ENCODE measurements at regions not wholly inside any gene's neighbourhood (a gene's known extent, or its start where the extent isn't known, plus 50 kb on each side); places are given as distances from the start of the nearest gene placed in this dataset.

GRCh38 chr16:74099530-74099929 is 197.1 kb upstream of the PSMD7 start:
- RAD21 ChIA-PET (ENCODE audit: unreplicated experiment): no interaction called here
- no peak overlapping the region for H3K4me3 ChIP-seq
- 41% methylated on average over 8 of the region's 8 CpGs for WGBS (ENCODE audit: insufficient coverage, insufficient replicate concordance, low lambda C conversion rate, missing lambda C conversion rate)

More at GRCh38 chr16:74099530-74099929, 197.1 kb upstream of the PSMD7 start:
- no peaks in the 10 kb centered on the region for H3K36me3 ChIP-seq (ENCODE audit: control insufficient read depth in 2 of 2, insufficient read depth in 2 of 2, low read length in 1 of 2)
- no peak for DNase-seq (ENCODE audit: low read depth, low spot score)
- H3K4me2 ChIP-seq (ENCODE audit: control insufficient read depth, insufficient read depth): no peak overlapping the region
- no peak for ATAC-seq
- in situ Hi-C loops (cut with MboI) (no loop called here), intact Hi-C loops (cut with micrococcal nuclease; ENCODE audit: unreplicated experiment) (no loop called here)
- no peaks in the 10 kb centered on the region for H3K4me1 ChIP-seq (ENCODE audit: control insufficient read depth, insufficient read depth, low read length)
- H3K9ac ChIP-seq (ENCODE audit: control insufficient read depth, insufficient read depth, low read length): no peak overlapping the region
- H4K20me1 ChIP-seq (ENCODE audit: control insufficient read depth, insufficient read depth): no peaks in the 10 kb centered on the region
- POLR2A ChIA-PET: no interaction called here
- no TSS peak for BruUV-seq (replicated peaks)
- no peak for TF ChIP-seq ESRRA (IDR thresholded peaks at IDR 0.05; ENCODE audit: low read length)
- TF ChIP-seq HDAC2 (IDR thresholded peaks at IDR 0.05): no peak
- no peak for TF ChIP-seq FOS (IDR thresholded peaks at IDR 0.05; ENCODE audit: borderline replicate concordance, extremely low read depth, insufficient read length)
- TF ChIP-seq CHD2 (IDR thresholded peaks at IDR 0.05; ENCODE audit: borderline replicate concordance, low read depth, low read length): no peak
- TF ChIP-seq ETV6 (conservative IDR thresholded peaks at IDR 0.05 in 1 of 2, IDR thresholded peaks at IDR 0.05 in 1 of 2; ENCODE audit: borderline replicate concordance in 1 of 2, low read depth in 1 of 2): no peak
- TF ChIP-seq RCOR1 (conservative IDR thresholded peaks at IDR 0.05; ENCODE audit: low read depth, low read length): no peak
- TF ChIP-seq PAX5 (IDR thresholded peaks at IDR 0.05; ENCODE audit: borderline replicate concordance, low read depth, low read length): no peak
- no peak for TF ChIP-seq SUPT20H (IDR thresholded peaks at IDR 0.05; ENCODE audit: borderline replicate concordance, control insufficient read depth, low read depth, low read length)
- TF ChIP-seq EED (IDR thresholded peaks at IDR 0.05; ENCODE audit: low read depth): no peak
- TF ChIP-seq SPI1 (IDR thresholded peaks at IDR 0.05; ENCODE audit: borderline replicate concordance, insufficient read depth, low read depth, low read length): no peak
- TF ChIP-seq, protein P1, sequence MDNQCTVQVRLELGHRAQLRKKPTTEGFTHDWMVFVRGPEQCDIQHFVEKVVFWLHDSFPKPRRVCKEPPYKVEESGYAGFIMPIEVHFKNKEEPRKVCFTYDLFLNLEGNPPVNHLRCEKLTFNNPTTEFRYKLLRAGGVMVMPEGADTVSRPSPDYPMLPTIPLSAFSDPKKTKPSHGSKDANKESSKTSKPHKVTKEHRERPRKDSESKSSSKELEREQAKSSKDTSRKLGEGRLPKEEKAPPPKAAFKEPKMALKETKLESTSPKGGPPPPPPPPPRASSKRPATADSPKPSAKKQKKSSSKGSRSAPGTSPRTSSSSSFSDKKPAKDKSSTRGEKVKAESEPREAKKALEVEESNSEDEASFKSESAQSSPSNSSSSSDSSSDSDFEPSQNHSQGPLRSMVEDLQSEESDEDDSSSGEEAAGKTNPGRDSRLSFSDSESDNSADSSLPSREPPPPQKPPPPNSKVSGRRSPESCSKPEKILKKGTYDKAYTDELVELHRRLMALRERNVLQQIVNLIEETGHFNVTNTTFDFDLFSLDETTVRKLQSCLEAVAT (IDR thresholded peaks at IDR 0.05): no peak
- no peak for TF ChIP-seq NR2F1 (conservative IDR thresholded peaks at IDR 0.05)
- TF ChIP-seq, protein P2, sequence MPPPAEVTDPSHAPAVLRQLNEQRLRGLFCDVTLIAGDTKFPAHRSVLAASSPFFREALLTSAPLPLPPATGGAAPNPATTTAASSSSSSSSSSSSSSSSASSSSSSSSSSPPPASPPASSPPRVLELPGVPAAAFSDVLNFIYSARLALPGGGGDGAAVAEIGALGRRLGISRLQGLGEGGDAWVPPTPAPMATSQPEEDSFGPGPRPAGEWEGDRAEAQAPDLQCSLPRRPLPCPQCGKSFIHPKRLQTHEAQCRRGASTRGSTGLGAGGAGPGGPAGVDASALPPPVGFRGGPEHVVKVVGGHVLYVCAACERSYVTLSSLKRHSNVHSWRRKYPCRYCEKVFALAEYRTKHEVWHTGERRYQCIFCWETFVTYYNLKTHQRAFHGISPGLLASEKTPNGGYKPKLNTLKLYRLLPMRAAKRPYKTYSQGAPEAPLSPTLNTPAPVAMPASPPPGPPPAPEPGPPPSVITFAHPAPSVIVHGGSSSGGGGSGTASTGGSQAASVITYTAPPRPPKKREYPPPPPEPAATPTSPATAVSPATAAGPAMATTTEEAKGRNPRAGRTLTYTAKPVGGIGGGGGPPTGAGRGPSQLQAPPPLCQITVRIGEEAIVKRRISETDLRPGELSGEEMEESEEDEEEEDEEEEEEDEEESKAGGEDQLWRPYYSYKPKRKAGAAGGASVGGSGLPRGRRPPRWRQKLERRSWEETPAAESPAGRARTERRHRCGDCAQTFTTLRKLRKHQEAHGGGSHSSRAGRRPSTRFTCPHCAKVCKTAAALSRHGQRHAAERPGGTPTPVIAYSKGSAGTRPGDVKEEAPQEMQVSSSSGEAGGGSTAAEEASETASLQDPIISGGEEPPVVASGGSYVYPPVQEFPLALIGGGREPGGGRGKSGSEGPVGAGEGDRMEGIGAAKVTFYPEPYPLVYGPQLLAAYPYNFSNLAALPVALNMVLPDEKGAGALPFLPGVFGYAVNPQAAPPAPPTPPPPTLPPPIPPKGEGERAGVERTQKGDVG (CRISPR knock-in tag; IDR thresholded peaks at IDR 0.05): no peak
- no peak for TF ChIP-seq RBBP5 (conservative IDR thresholded peaks at IDR 0.05)
- TF ChIP-seq, protein P3, sequence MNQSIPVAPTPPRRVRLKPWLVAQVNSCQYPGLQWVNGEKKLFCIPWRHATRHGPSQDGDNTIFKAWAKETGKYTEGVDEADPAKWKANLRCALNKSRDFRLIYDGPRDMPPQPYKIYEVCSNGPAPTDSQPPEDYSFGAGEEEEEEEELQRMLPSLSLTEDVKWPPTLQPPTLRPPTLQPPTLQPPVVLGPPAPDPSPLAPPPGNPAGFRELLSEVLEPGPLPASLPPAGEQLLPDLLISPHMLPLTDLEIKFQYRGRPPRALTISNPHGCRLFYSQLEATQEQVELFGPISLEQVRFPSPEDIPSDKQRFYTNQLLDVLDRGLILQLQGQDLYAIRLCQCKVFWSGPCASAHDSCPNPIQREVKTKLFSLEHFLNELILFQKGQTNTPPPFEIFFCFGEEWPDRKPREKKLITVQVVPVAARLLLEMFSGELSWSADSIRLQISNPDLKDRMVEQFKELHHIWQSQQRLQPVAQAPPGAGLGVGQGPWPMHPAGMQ (IDR thresholded peaks at IDR 0.05; ENCODE audit: borderline replicate concordance): no peak
- TF ChIP-seq MXI1 (IDR thresholded peaks at IDR 0.05; ENCODE audit: low read depth, low read length): no peak
- TF ChIP-seq CBX3 (IDR thresholded peaks at IDR 0.05; ENCODE audit: borderline replicate concordance, low read depth): no peak
- TF ChIP-seq YY1 (IDR thresholded peaks at IDR 0.05; ENCODE audit: low read depth, low read length): no peak
- H3K9me3 ChIP-seq (replicated peaks; ENCODE audit: control insufficient read depth, insufficient read depth, low read length): no peaks in the 10 kb centered on the region; the same call in 2 of the 3 replicates
- H3K79me2 ChIP-seq (ENCODE audit: control insufficient read depth, insufficient read depth, low read length): no peaks in the 10 kb centered on the region
- no peak overlapping the region for H2AFZ ChIP-seq (ENCODE audit: control insufficient read depth, low read depth, low read length)
- CTCF ChIA-PET: no interaction called here
- SMC1A ChIA-PET (ENCODE audit: uncharacterized antibody, unreplicated experiment): no interaction called here
- FAIRE-seq: no peak
- H3K27me3 ChIP-seq (replicated peaks in 1 of 2; ENCODE audit: control insufficient read depth in 2 of 2, insufficient read depth in 2 of 2, low read length in 1 of 2): no peaks in the 10 kb centered on the region
- H3K27ac ChIP-seq (ENCODE audit: control insufficient read depth, insufficient read depth): no peak overlapping the region
